ENCODE measurements at regions not wholly inside any gene's neighbourhood (a gene's known extent, or its start where the extent isn't known, plus 50 kb on each side); places are given as distances from the start of the nearest gene placed in this dataset.

GRCh38 chr1:239997160-239997514 lies 94.5 kb upstream of the FMN2 start:
- Histone ChIP-seq H3K36me3 (ENCODE audit: control insufficient read depth, insufficient read depth, low read length) (no peaks in the 10 kb centered on the region), H3K9me3 (ENCODE audit: control insufficient read depth, insufficient read depth, low read length) (no peaks in the 10 kb centered on the region), H3K4me1 (ENCODE audit: control insufficient read depth, insufficient read depth, low read length) (peaks cover 7% of the 10 kb centered on the region), H3K27me3 (ENCODE audit: control insufficient read depth, insufficient read depth, low read length) (peaks cover 17% of the 10 kb centered on the region), H3K27ac (ENCODE audit: low read depth, low read length) (no peak overlapping the region), H3K4me3 (ENCODE audit: low read depth, low read length) (peak overlapping the region; percentile 12)
- 48% methylated on average over 5 of the region's 6 CpGs for WGBS (ENCODE audit: insufficient coverage)
- DNase-seq (ENCODE audit: low read depth in 4 of 6, low spot score in 6 of 6): peak in 1 of 6 donors; percentile 12

DNA sequence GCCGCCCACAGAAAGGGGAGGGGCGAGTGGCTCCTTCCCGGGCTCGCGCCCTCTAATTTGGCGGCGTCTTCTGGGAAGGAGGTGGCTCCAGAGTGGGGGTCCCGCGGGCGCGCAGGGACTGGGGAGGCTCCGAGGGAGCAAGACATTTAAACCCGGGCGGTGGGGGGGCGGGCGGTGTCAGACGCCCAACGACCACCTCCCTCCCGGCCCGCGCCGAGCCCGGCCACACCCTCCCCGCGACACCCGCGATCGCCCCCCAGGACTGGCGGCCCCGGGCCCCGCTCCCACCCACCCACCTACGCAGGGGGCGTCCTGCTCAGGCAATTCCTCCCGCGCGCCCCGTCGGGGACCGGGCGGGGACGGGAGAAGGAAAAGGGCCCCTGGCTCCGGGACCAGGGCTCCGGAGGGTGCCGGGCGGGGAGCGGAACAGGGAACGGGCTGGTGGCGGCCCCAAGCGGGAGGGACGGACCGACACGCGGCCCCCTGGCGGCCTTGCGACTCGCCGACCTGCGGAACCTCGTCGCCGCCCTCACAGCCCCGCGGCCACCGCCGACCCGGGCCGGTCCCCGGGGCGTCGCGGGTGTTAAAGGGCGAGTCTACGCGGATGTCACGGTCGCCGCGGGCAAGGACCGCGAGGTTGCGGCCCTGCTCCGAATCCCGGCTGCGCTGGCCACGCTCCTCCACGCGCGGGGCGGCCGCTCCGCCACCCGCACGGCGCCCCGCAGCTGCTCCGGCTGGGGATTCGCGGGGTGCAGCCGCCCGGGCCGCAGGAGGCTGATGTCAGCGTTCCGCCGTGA lies 94.0 kb upstream of the FMN2 start:
- Histone ChIP-seq H3K4me1 (ENCODE audit: control insufficient read depth, insufficient read depth, low read length) (peaks cover 7% of the 10 kb centered on the region), H3K27me3 (ENCODE audit: control insufficient read depth, insufficient read depth, low read length) (peaks cover 17% of the 10 kb centered on the region), H3K4me3 (ENCODE audit: low read depth, low read length) (peak overlapping the region; percentile 12), H3K27ac (ENCODE audit: low read depth, low read length) (no peak overlapping the region), H3K36me3 (ENCODE audit: control insufficient read depth, insufficient read depth, low read length) (no peaks in the 10 kb centered on the region), H3K9me3 (ENCODE audit: control insufficient read depth, insufficient read depth, low read length) (no peaks in the 10 kb centered on the region)
- WGBS (ENCODE audit: insufficient coverage): under 1% methylated on average over 90 of the region's 104 CpGs
- peak in 2 of 6 donors; percentile 18 to 32 for DNase-seq (ENCODE audit: low read depth in 4 of 6, low spot score in 6 of 6)

GRCh38 chr1:239998312-239998649 lies 93.4 kb upstream of the FMN2 start:
- Histone ChIP-seq H3K36me3 (ENCODE audit: control insufficient read depth, insufficient read depth, low read length) (no peaks in the 10 kb centered on the region), H3K4me1 (ENCODE audit: control insufficient read depth, insufficient read depth, low read length) (peaks cover 7% of the 10 kb centered on the region), H3K27me3 (ENCODE audit: control insufficient read depth, insufficient read depth, low read length) (peaks cover 17% of the 10 kb centered on the region), H3K4me3 (ENCODE audit: low read depth, low read length) (no peak overlapping the region), H3K27ac (ENCODE audit: low read depth, low read length) (no peak overlapping the region), H3K9me3 (ENCODE audit: control insufficient read depth, insufficient read depth, low read length) (no peaks in the 10 kb centered on the region)
- no CpG with 5 or more reads among the region's 3 CpGs for WGBS (ENCODE audit: insufficient coverage)
- peak in 1 of 6 donors; percentile 7 for DNase-seq (ENCODE audit: low read depth in 4 of 6, low spot score in 6 of 6)

- Histone ChIP-seq H3K9me3 (ENCODE audit: control insufficient read depth, insufficient read depth, low read length) (no peaks in the 10 kb centered on the region), H3K4me3 (ENCODE audit: low read depth, low read length) (no peak overlapping the region), H3K4me1 (ENCODE audit: control insufficient read depth, insufficient read depth, low read length) (peaks cover 7% of the 10 kb centered on the region), H3K27me3 (ENCODE audit: control insufficient read depth, insufficient read depth, low read length) (peaks cover 17% of the 10 kb centered on the region), H3K27ac (ENCODE audit: low read depth, low read length) (no peak overlapping the region), H3K36me3 (ENCODE audit: control insufficient read depth, insufficient read depth, low read length) (no peaks in the 10 kb centered on the region)
- no peak for DNase-seq (ENCODE audit: low read depth in 4 of 6, low spot score in 6 of 6)
- no CpG with 5 or more reads among the region's 2 CpGs for WGBS (ENCODE audit: insufficient coverage)
These were observed 92.5 kb upstream of the FMN2 start for GRCh38 chr1:239999170-239999569.

GRCh38 chr1:240000634-240001033 lies 91.0 kb upstream of the FMN2 start:
- H3K4me1 ChIP-seq (ENCODE audit: control insufficient read depth, insufficient read depth, low read length): peaks cover 7% of the 10 kb centered on the region
- peaks cover 17% of the 10 kb centered on the region for H3K27me3 ChIP-seq (ENCODE audit: control insufficient read depth, insufficient read depth, low read length)
- WGBS (ENCODE audit: insufficient coverage): no CpG with 5 or more reads among the region's 4 CpGs
- no peak overlapping the region for H3K4me3 ChIP-seq (ENCODE audit: low read depth, low read length)
- no peak for DNase-seq (ENCODE audit: low read depth in 4 of 6, low spot score in 6 of 6)
- no peaks in the 10 kb centered on the region for H3K36me3 ChIP-seq (ENCODE audit: control insufficient read depth, insufficient read depth, low read length)
- H3K27ac ChIP-seq (ENCODE audit: low read depth, low read length): no peak overlapping the region
- no peaks in the 10 kb centered on the region for H3K9me3 ChIP-seq (ENCODE audit: control insufficient read depth, insufficient read depth, low read length)

DNA sequence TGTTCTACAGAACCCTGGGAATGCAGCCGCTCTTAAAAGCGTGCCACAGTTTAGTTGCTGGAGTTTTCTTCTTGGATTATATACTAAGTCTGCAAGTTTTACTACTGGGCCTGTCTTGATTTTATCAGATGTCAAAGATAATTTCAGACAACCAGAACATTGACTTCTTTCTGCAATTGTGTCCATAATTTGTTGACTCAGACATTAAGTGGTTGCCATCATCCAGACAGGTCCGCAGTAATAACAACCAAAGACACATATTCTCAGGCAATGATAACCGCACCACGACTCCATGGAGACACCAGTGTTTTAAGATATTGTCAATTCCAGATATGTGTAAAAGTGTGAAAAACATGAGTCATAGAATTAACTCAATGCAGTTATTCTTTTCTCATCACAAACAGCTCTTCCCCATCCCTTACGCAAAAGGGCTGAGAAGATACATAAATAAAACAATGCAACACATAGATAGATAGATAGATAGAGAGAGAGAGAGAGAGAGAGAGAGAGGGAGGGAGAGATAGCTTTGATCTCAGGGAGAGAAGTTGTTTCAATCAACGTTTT lies 90.4 kb upstream of the FMN2 start:
- peaks cover 7% of the 10 kb centered on the region for H3K4me1 ChIP-seq (ENCODE audit: control insufficient read depth, insufficient read depth, low read length)
- H3K27me3 ChIP-seq (ENCODE audit: control insufficient read depth, insufficient read depth, low read length): peaks cover 17% of the 10 kb centered on the region
- no peak for DNase-seq (ENCODE audit: low read depth in 4 of 6, low spot score in 6 of 6)
- no peak overlapping the region for H3K4me3 ChIP-seq (ENCODE audit: low read depth, low read length)
- WGBS (ENCODE audit: insufficient coverage): no CpG with 5 or more reads among the region's 7 CpGs
- H3K36me3 ChIP-seq (ENCODE audit: control insufficient read depth, insufficient read depth, low read length): no peaks in the 10 kb centered on the region
- H3K27ac ChIP-seq (ENCODE audit: low read depth, low read length): no peak overlapping the region
- no peaks in the 10 kb centered on the region for H3K9me3 ChIP-seq (ENCODE audit: control insufficient read depth, insufficient read depth, low read length)

- no peaks in the 10 kb centered on the region for H3K9me3 ChIP-seq (ENCODE audit: control insufficient read depth, insufficient read depth, low read length)
- H3K36me3 ChIP-seq (ENCODE audit: control insufficient read depth, insufficient read depth, low read length): no peaks in the 10 kb centered on the region
- no peaks in the 10 kb centered on the region for H3K27me3 ChIP-seq (ENCODE audit: control insufficient read depth, insufficient read depth, low read length)
- 78% methylated on average over 5 of the region's 12 CpGs for whole genome bisulfite sequencing (ENCODE audit: insufficient coverage)
- H3K4me1 ChIP-seq (ENCODE audit: control insufficient read depth, insufficient read depth, low read length): no peaks in the 10 kb centered on the region
- H3K4me3 ChIP-seq (ENCODE audit: low read depth, low read length): no peak overlapping the region
- peak in 1 of 6 donors; percentile 10 for DNase-seq (ENCODE audit: low read depth in 4 of 6, low spot score in 6 of 6)
- no peak overlapping the region for H3K27ac ChIP-seq (ENCODE audit: low read depth, low read length)
These were observed 87.5 kb upstream of the FMN2 start for GRCh38 chr1:240004086-240004749.

DNA sequence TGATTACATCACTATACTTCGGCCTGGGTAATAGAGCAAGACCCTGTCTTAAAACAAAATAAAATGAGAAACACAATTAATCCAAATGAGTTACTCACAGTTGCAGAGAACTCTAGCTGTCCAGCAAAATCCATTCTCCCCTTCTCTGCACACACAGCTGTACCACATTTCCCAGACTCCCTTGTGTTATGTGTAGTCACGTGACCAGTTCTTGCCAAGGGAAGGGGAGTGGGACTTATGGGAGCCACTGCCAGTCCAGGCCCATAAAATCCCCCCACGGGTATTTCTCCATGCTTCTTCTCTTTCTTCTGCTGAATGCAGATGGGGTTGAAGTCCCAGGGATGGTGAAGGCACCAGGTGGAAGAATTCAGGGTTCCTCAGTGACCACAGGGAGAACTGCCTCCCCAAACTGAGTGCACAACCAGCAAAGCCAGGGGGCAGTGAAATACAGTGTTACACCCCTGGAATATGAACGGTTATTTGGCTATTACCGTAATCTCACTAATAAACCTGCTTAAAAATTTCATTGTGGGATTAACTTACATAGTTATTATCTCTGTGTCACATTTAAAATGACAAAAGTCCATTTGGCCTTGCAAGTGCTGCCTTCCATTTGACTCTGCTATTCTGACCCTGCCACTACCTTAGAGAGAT lies 85.6 kb upstream of the FMN2 start:
- H3K27ac ChIP-seq (ENCODE audit: low read depth, low read length): no peak overlapping the region
- 100% methylated on average over 1 of the region's 5 CpGs for WGBS (ENCODE audit: insufficient coverage)

DNA sequence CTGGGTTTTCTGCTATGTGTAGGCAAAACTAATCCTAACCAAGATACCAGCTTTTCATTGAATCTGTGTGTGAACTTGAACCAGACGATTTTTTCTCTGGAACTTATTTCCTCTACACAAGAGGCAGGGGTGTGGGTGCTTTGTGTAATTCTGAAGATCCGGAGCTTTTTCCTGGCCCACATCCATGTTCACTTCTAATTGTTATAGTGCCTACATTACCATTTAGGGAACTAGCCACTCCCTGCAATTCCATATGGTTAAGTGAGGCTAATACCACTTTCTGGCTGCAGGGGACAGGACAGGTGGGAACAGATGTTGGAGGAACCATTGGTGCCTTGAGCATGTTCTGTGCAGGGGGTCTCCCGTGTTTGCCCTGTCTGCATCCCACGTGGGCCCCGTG lies 83.4 kb upstream of the FMN2 start:
- Histone ChIP-seq H3K27ac (ENCODE audit: low read depth, low read length) (no peak overlapping the region), H3K4me1 (ENCODE audit: control insufficient read depth, insufficient read depth, low read length) (no peaks in the 10 kb centered on the region), H3K27me3 (ENCODE audit: control insufficient read depth, insufficient read depth, low read length) (no peaks in the 10 kb centered on the region), H3K4me3 (ENCODE audit: low read depth, low read length) (no peak overlapping the region), H3K9me3 (ENCODE audit: control insufficient read depth, insufficient read depth, low read length) (no peaks in the 10 kb centered on the region), H3K36me3 (ENCODE audit: control insufficient read depth, insufficient read depth, low read length) (no peaks in the 10 kb centered on the region)
- 80% methylated on average over 1 of the region's 5 CpGs for WGBS (ENCODE audit: insufficient coverage)
- no peak for DNase-seq (ENCODE audit: low read depth in 4 of 6, low spot score in 6 of 6)

More for the DNA sequence above, 85.6 kb upstream of the FMN2 start:
- no peak for DNase-seq (ENCODE audit: low read depth in 4 of 6, low spot score in 6 of 6)
- Histone ChIP-seq H3K9me3 (ENCODE audit: control insufficient read depth, insufficient read depth, low read length) (no peaks in the 10 kb centered on the region), H3K4me3 (ENCODE audit: low read depth, low read length) (no peak overlapping the region), H3K36me3 (ENCODE audit: control insufficient read depth, insufficient read depth, low read length) (no peaks in the 10 kb centered on the region), H3K4me1 (ENCODE audit: control insufficient read depth, insufficient read depth, low read length) (no peaks in the 10 kb centered on the region), H3K27me3 (ENCODE audit: control insufficient read depth, insufficient read depth, low read length) (no peaks in the 10 kb centered on the region)
